ENCODE measurements at regions not wholly inside any gene's neighbourhood (a gene's known extent, or its start where the extent isn't known, plus 50 kb on each side); places are given as distances from the start of the nearest gene placed in this dataset.

GRCh38 chr14:21804981-21805380 lies 131.4 kb upstream of the OR4E1 start:
- H2AFZ ChIP-seq (ENCODE audit: control insufficient read depth, low read depth, low read length): no peak overlapping the region
- no TSS peak for BruUV-seq (replicated peaks)
- no peak overlapping the region for H3K4me3 ChIP-seq
- FAIRE-seq: no peak
- no peak overlapping the region for H3K4me2 ChIP-seq (ENCODE audit: control insufficient read depth, insufficient read depth)
- H4K20me1 ChIP-seq (ENCODE audit: control insufficient read depth, insufficient read depth): no peaks in the 10 kb centered on the region
- ChIA-PET CTCF (no interaction called here), SMC1A (ENCODE audit: uncharacterized antibody, unreplicated experiment) (no interaction called here), RAD21 (ENCODE audit: unreplicated experiment) (no interaction called here), POLR2A (no interaction called here)
- WGBS (ENCODE audit: insufficient coverage, insufficient replicate concordance, low lambda C conversion rate, missing lambda C conversion rate): 42% methylated on average over 2 of the region's 2 CpGs
- in situ Hi-C loops (cut with MboI): no loop called here
- ATAC-seq: no peak
- no peaks in the 10 kb centered on the region for H3K79me2 ChIP-seq (ENCODE audit: control insufficient read depth, insufficient read depth, low read length)
- intact Hi-C loops (cut with micrococcal nuclease; ENCODE audit: unreplicated experiment): no loop called here
- TF ChIP-seq TCF7 (IDR thresholded peaks at IDR 0.05; ENCODE audit: borderline replicate concordance): no peak
- no peak for TF ChIP-seq BACH1 (IDR thresholded peaks at IDR 0.05; ENCODE audit: borderline replicate concordance)
- no peak for TF ChIP-seq CTCF (IDR thresholded peaks at IDR 0.05 in 2 of 3, conservative IDR thresholded peaks at IDR 0.05 in 1 of 3; ENCODE audit: control insufficient read depth in 2 of 3, extremely low read depth in 1 of 3, insufficient read depth in 1 of 3, low read depth in 3 of 3, low read length in 3 of 3)
- TF ChIP-seq MYC (IDR thresholded peaks at IDR 0.05; ENCODE audit: insufficient read depth, insufficient read length, insufficient replicate concordance, low read length, severe bottlenecking): no peak
- TF ChIP-seq JUND (IDR thresholded peaks at IDR 0.05; ENCODE audit: low read depth, low read length): no peak
- no peak for TF ChIP-seq IRF4 (IDR thresholded peaks at IDR 0.05; ENCODE audit: low read depth, low read length)
- TF ChIP-seq FOXM1 (IDR thresholded peaks at IDR 0.05; ENCODE audit: low read depth, low read length): no peak
- no peak for TF ChIP-seq ATF2 (IDR thresholded peaks at IDR 0.05; ENCODE audit: low read length)
- no peak for TF ChIP-seq SRF (IDR thresholded peaks at IDR 0.05; ENCODE audit: low read depth in 2 of 2, low read length in 2 of 2)
- no peak for TF ChIP-seq POLR2AphosphoS5 (IDR thresholded peaks at IDR 0.05; ENCODE audit: low read length)
- TF ChIP-seq ZNF384 (IDR thresholded peaks at IDR 0.05; ENCODE audit: borderline replicate concordance, low read depth, low read length): no peak
- no peak for TF ChIP-seq DPF2 (IDR thresholded peaks at IDR 0.05)
- no peak for TF ChIP-seq CEBPB (IDR thresholded peaks at IDR 0.05; ENCODE audit: borderline replicate concordance in 1 of 2, low read depth in 2 of 2, low read length in 2 of 2)
- no peak for TF ChIP-seq CUX1 (IDR thresholded peaks at IDR 0.05; ENCODE audit: insufficient replicate concordance, low read depth, low read length)
- TF ChIP-seq SIN3A (IDR thresholded peaks at IDR 0.05; ENCODE audit: low read depth, low read length): no peak
- H3K36me3 ChIP-seq (ENCODE audit: control insufficient read depth in 2 of 2, insufficient read depth in 2 of 2, low read length in 1 of 2): no peaks in the 10 kb centered on the region
- H3K4me1 ChIP-seq (ENCODE audit: control insufficient read depth, insufficient read depth, low read length): no peaks in the 10 kb centered on the region
- no peaks in the 10 kb centered on the region for H3K27me3 ChIP-seq (replicated peaks in 1 of 2; ENCODE audit: control insufficient read depth in 2 of 2, insufficient read depth in 2 of 2, low read length in 1 of 2)
- no peak overlapping the region for H3K27ac ChIP-seq (ENCODE audit: control insufficient read depth, insufficient read depth)
- no peaks in the 10 kb centered on the region; the same call in 2 of the 3 replicates for H3K9me3 ChIP-seq (replicated peaks; ENCODE audit: control insufficient read depth, insufficient read depth, low read length)
- H3K9ac ChIP-seq (ENCODE audit: control insufficient read depth, insufficient read depth, low read length): no peak overlapping the region
- no peak for DNase-seq (ENCODE audit: low read depth, low spot score)
